RWPE2 (cell line): ENCODE measurements at regions not wholly inside any gene's neighbourhood (a gene's known extent, or its start where the extent isn't known, plus 50 kb on each side); places are given as distances from the start of the nearest gene placed in this dataset.

Experiments used
- ATAC-seq: fragments of 200-7000 bp; cut with Tn5 transposase; 3 replicates; pipeline ENCODE4 v1.9.1; 2021; ENCODE audit warnings: low read depth
- DNase-seq: peaks from one replicate; pipeline ENCODE4 v3.0.0-alpha.2; 2020; ENCODE audit warnings: low spot score
- H3K27ac ChIP-seq: fragments of 450-650 bp; 2 replicates; pipeline ENCODE4 v1.5.1; 2017; ENCODE audit warnings: mild to moderate bottlenecking; ENCODE audit not compliant: poor library complexity, severe bottlenecking
- H3K27me3 ChIP-seq: fragments of 250-450 bp; sonication (Bioruptor Pico); 2 replicates; pipeline ENCODE4 v1.5.1; 2021; ENCODE audit warnings: mild to moderate bottlenecking, moderate library complexity; ENCODE audit not compliant: insufficient read depth, poor library complexity, severe bottlenecking
- H3K36me3 ChIP-seq: fragments of 250-450 bp; sonication (Bioruptor Pico); 2 replicates; pipeline ENCODE4 v1.5.1; 2020; ENCODE audit warnings: low read depth, mild to moderate bottlenecking, moderate library complexity
- H3K4me1 ChIP-seq: fragments of 250-450 bp; sonication (Bioruptor Pico); 2 replicates; pipeline ENCODE4 v1.5.1; 2021; ENCODE audit warnings: mild to moderate bottlenecking, moderate library complexity; ENCODE audit not compliant: insufficient read depth, poor library complexity, severe bottlenecking
- H3K4me3 ChIP-seq: fragments of 250-450 bp; sonication (Bioruptor Pico); 2 replicates; pipeline ENCODE4 v1.5.1; 2021; ENCODE audit warnings: mild to moderate bottlenecking, moderate library complexity; ENCODE audit not compliant: severe bottlenecking
- H3K9me3 ChIP-seq: fragments of 250-450 bp; sonication (Bioruptor Pico); 2 replicates; pipeline ENCODE4 v1.5.1; 2021; ENCODE audit warnings: mild to moderate bottlenecking, moderate library complexity; ENCODE audit not compliant: severe bottlenecking
- CTCF ChIP-seq: fragments of 450-650 bp; IDR thresholded peaks from one replicate; pipeline ENCODE4 v1.5.1; 2017; ENCODE audit warnings: mild to moderate bottlenecking, moderate library complexity; ENCODE audit not compliant: poor library complexity, severe bottlenecking

DNA sequence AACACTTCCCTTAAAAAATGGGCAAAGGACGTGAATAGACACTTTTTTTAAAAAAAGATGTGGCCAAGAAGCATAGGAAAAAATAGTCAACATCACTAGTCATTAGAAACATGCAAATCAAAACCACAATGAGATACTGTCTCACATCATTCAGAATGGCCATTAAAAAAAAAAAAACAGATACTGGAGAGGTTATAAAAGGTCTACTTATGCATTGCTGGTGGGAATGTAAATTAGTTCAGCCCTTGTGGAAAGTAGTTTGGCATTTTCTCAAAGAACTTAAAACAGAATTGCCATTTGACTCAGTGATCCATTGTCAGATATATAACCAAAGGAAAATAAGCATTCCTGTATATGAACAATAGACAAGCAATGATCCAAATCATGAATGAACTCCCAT lies 352.8 kb upstream of the EPHA5 start:
- no peaks in the 10 kb centered on the region for H3K36me3 ChIP-seq

DNA sequence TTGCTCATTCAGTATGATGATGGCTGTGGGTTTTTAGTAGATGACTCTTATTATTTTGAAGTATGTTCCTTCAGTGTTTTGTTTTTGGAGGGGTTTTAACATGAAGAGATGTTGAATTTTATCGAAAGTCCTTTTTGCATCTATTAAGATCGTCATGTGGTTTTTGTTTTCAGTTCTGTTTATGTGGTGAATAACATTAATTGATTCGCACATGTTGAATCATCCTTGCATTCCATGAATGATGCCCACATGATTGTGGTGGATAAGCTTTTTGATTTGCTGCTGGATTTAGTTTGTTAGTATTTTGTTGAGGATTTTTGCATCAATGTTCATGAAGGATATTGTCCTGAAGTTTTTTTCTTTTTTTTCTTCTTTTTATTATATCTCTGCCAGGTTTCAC lies 347.4 kb upstream of the EPHA5 start:
- Histone ChIP-seq H3K27me3 (no peaks in the 10 kb centered on the region), H3K4me3 (no peak overlapping the region), H3K4me1 (no peaks in the 10 kb centered on the region), H3K36me3 (no peaks in the 10 kb centered on the region), H3K9me3 (no peaks in the 10 kb centered on the region), H3K27ac (no peak overlapping the region)
- DNase-seq (no peak), ATAC-seq (no peak)
- no peak for TF ChIP-seq CTCF

More for the DNA sequence above, 352.8 kb upstream of the EPHA5 start:
- H3K9me3 ChIP-seq: no peaks in the 10 kb centered on the region
- no peak for TF ChIP-seq CTCF
- H3K27ac ChIP-seq: no peak overlapping the region
- DNase-seq: no peak
- H3K4me1 ChIP-seq: no peaks in the 10 kb centered on the region
- ATAC-seq: no peak
- no peaks in the 10 kb centered on the region for H3K27me3 ChIP-seq
- H3K4me3 ChIP-seq: no peak overlapping the region

DNA sequence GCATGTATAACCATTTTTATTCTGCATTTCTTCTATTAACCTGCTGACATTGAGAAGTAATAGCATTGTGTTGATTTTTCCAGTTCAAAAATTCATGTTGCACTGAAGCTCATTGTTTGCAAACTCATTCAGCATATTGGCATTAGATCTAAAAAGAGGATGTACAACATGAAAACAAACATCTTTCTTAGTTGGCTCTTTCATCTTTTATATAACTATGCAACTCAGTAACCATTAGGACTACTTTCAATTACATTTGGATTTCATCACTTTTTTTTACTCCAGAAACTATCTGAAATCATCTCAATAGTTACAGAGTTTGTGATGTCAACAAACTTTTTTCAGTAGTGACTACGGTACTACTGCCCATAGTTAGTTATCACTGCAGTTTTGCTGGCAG lies 346.0 kb upstream of the EPHA5 start:
- no peaks in the 10 kb centered on the region for H3K36me3 ChIP-seq
- H3K9me3 ChIP-seq: no peaks in the 10 kb centered on the region
- H3K27me3 ChIP-seq: no peaks in the 10 kb centered on the region
- H3K4me1 ChIP-seq: no peaks in the 10 kb centered on the region
- ATAC-seq (no peak), DNase-seq (no peak)
- no peak for TF ChIP-seq CTCF
- no peak overlapping the region for H3K4me3 ChIP-seq
- H3K27ac ChIP-seq: no peak overlapping the region

GRCh38 chr4:66014146-66014765 lies 344.0 kb upstream of the EPHA5 start:
- no peak for ATAC-seq
- TF ChIP-seq CTCF: no peak
- no peaks in the 10 kb centered on the region for H3K36me3 ChIP-seq
- H3K27me3 ChIP-seq: no peaks in the 10 kb centered on the region
- no peaks in the 10 kb centered on the region for H3K4me1 ChIP-seq
- no peak overlapping the region for H3K4me3 ChIP-seq
- no peak for DNase-seq
- H3K27ac ChIP-seq: no peak overlapping the region
- H3K9me3 ChIP-seq: peaks cover 3% of the 10 kb centered on the region

GRCh38 chr4:66000510-66001117 lies 330.3 kb upstream of the EPHA5 start:
- no peak overlapping the region for H3K4me3 ChIP-seq
- H3K4me1 ChIP-seq: no peaks in the 10 kb centered on the region
- no peaks in the 10 kb centered on the region for H3K27me3 ChIP-seq
- no peak for TF ChIP-seq CTCF
- ATAC-seq: no peak
- H3K27ac ChIP-seq: no peak overlapping the region
- H3K36me3 ChIP-seq: no peaks in the 10 kb centered on the region
- DNase-seq: no peak
- H3K9me3 ChIP-seq: no peaks in the 10 kb centered on the region
